Uterus (tissue), 2 donors: ENCODE measurements at regions not wholly inside any gene's neighbourhood (a gene's known extent, or its start where the extent isn't known, plus 50 kb on each side); places are given as distances from the start of the nearest gene placed in this dataset.

Experiments
- POLR2A ChIP-seq, 2 donors: fragments of 450-650 bp; IDR thresholded peaks; one replicate each; pipeline ENCODE4 v1.6.1; 2016; ENCODE audit warnings: antibody characterized with exemption in 2 of 2, mild to moderate bottlenecking in 1 of 2, moderate library complexity in 1 of 2
- TF ChIP-seq, protein P1 (sequence below), 4 experiments: fragments of 200-600 bp in 2 of 4; fragments of 450-650 bp in 2 of 4; sonication (generic) in 2 of 4; IDR thresholded peaks; one replicate each; pipeline ENCODE4 v1.5.1; 2016 to 2019; ENCODE audit warnings: antibody characterized with exemption in 4 of 4, mild to moderate bottlenecking in 2 of 4, moderate library complexity in 1 of 4

GRCh38 chr9:88236511-88237478 lies 98.5 kb upstream of the SPATA31C2 start:
- TF ChIP-seq, protein P1, sequence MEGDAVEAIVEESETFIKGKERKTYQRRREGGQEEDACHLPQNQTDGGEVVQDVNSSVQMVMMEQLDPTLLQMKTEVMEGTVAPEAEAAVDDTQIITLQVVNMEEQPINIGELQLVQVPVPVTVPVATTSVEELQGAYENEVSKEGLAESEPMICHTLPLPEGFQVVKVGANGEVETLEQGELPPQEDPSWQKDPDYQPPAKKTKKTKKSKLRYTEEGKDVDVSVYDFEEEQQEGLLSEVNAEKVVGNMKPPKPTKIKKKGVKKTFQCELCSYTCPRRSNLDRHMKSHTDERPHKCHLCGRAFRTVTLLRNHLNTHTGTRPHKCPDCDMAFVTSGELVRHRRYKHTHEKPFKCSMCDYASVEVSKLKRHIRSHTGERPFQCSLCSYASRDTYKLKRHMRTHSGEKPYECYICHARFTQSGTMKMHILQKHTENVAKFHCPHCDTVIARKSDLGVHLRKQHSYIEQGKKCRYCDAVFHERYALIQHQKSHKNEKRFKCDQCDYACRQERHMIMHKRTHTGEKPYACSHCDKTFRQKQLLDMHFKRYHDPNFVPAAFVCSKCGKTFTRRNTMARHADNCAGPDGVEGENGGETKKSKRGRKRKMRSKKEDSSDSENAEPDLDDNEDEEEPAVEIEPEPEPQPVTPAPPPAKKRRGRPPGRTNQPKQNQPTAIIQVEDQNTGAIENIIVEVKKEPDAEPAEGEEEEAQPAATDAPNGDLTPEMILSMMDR (IDR thresholded peaks at IDR 0.05), result no peak
- no peak for TF ChIP-seq POLR2A (IDR thresholded peaks at IDR 0.05)
